ENCODE measurements at regions not wholly inside any gene's neighbourhood (a gene's known extent, or its start where the extent isn't known, plus 50 kb on each side); places are given as distances from the start of the nearest gene placed in this dataset.

- peak in 1 of 3 donors; percentile 0 for DNase-seq
These were observed 786.9 kb downstream of the CDY1 start for GRCh38 chrY:26408671-26409328.

GRCh38 chrY:26409329-26409712 is 787.4 kb downstream of the CDY1 start:
- no peak for DNase-seq
